SK-N-SH (cell line): ENCODE measurements at regions not wholly inside any gene's neighbourhood (a gene's known extent, or its start where the extent isn't known, plus 50 kb on each side); places are given as distances from the start of the nearest gene placed in this dataset.

Source experiments
- CTCF ChIA-PET: fragments of 300-600, 350-600 bp; formaldehyde crosslinking; extraction: SDS; loops from one replicate; lab custom pipeline; 2021; lab: Yijun Ruan, JAX
- POLR2A ChIA-PET: fragments of 350-600 bp; sonication (Branson Sonifier 250); formaldehyde crosslinking; extraction: SDS; loops from one replicate; lab custom pipeline; 2020; ENCODE audit warnings: antibody characterized with exemption, inconsistent platforms; lab: Yijun Ruan, JAX
- DNase-seq: peaks from one replicate; pipeline ENCODE4 v3.0.0; 2012
- H2AFZ ChIP-seq: fragments of 200-600 bp; sonication (generic); 2 replicates; pipeline ENCODE4 v1.8.1; 2016; ENCODE audit warnings: antibody characterized with exemption, mild to moderate bottlenecking, low read depth
- H3F3A ChIP-seq: fragments of 200-600 bp; sonication (generic); replicated peaks from 2 replicates; pipeline ENCODE3; 2016; ENCODE audit warnings: antibody characterized with exemption, mild to moderate bottlenecking; ENCODE audit not compliant: insufficient read depth
- H3K27ac ChIP-seq, 2 experiments: fragments of 200-500 bp in 1 of 2; fragments of 200-600 bp in 1 of 2; sonication (Bioruptor generic) in 1 of 2; sonication (generic), shearing (Covaris generic) in 1 of 2; 2 replicates each; pipeline versions ENCODE4 v1.5.1 to v1.6.1; 2014 to 2016; ENCODE audit warnings: low read depth in 2 of 2, inconsistent platforms in 1 of 2, low read length in 1 of 2, mild to moderate bottlenecking in 1 of 2, mixed read lengths in 1 of 2
- H3K27me3 ChIP-seq: fragments of 200-600 bp; sonication (generic), shearing (Covaris generic); 2 replicates; pipeline ENCODE4 v1.6.1; 2016; ENCODE audit warnings: mixed run types; ENCODE audit not compliant: insufficient read depth
- H3K36me3 ChIP-seq, 2 experiments: fragments of 200-500 bp in 1 of 2; fragments of 200-600 bp in 1 of 2; sonication (Bioruptor generic) in 1 of 2; sonication (generic) in 1 of 2; replicated peaks in 1 of 2; 2 replicates each; pipeline versions ENCODE3 to v1.5.1; 2014 to 2016; ENCODE audit warnings: low read length in 1 of 2, mild to moderate bottlenecking in 1 of 2; ENCODE audit not compliant: insufficient read depth in 2 of 2, control insufficient read depth in 1 of 2
- H3K4me1 ChIP-seq, 2 experiments: fragments of 200-500 bp in 1 of 2; fragments of 200-600 bp in 1 of 2; sonication (Bioruptor generic) in 1 of 2; sonication (generic), shearing (Covaris generic) in 1 of 2; 2 replicates each; pipeline versions ENCODE4 v1.5.1 to v1.6.1; 2014 to 2016; ENCODE audit warnings: low read depth in 1 of 2, low read length in 1 of 2, mixed run types in 1 of 2; ENCODE audit not compliant: insufficient read depth in 2 of 2, control insufficient read depth in 1 of 2
- H3K4me2 ChIP-seq: fragments of 200-600 bp; sonication (generic), shearing (Covaris generic); 2 replicates; pipeline ENCODE4 v1.6.1; 2017; ENCODE audit warnings: mixed run types
- H3K4me3 ChIP-seq, 2 experiments: fragments of 200-500 bp in 1 of 2; fragments of 200-600 bp in 1 of 2; sonication (Bioruptor generic) in 1 of 2; sonication (generic), shearing (Covaris generic) in 1 of 2; 2 replicates each; pipeline versions ENCODE4 v1.5.1 to v1.8.1; 2014 to 2016; ENCODE audit warnings: low read depth in 2 of 2, inconsistent platforms in 1 of 2, low read length in 1 of 2, mild to moderate bottlenecking in 1 of 2, mixed read lengths in 1 of 2, moderate library complexity in 1 of 2
- H3K79me2 ChIP-seq: fragments of 200-600 bp; sonication (generic); 2 replicates; pipeline ENCODE4 v1.8.1; 2017; ENCODE audit warnings: mild to moderate bottlenecking; ENCODE audit not compliant: insufficient read depth
- H3K9ac ChIP-seq: fragments of 200-600 bp; sonication (generic); 2 replicates; pipeline ENCODE4 v1.6.1; 2017; ENCODE audit warnings: mixed run types
- H3K9me2 ChIP-seq: fragments of 200-600 bp; sonication (generic); 2 replicates; pipeline ENCODE4 v1.6.1; 2017; ENCODE audit warnings: mixed run types
- H3K9me3 ChIP-seq: fragments of 200-600 bp; sonication (generic); 2 replicates; pipeline ENCODE4 v1.6.1; 2017; ENCODE audit warnings: mixed run types, mild to moderate bottlenecking, moderate library complexity
- H4K20me1 ChIP-seq: fragments of 200-600 bp; sonication (generic); 2 replicates; pipeline ENCODE4 v1.6.1; 2017; ENCODE audit warnings: mild to moderate bottlenecking, mixed run types; ENCODE audit not compliant: insufficient read depth
- CHD2 ChIP-seq: fragments of 150-350 bp; IDR thresholded peaks from 2 replicates; pipeline ENCODE4 v1.6.1; 2018; ENCODE audit warnings: low read length; ENCODE audit not compliant: partially characterized antibody
- ELF1 ChIP-seq: IDR thresholded peaks from 2 replicates; pipeline ENCODE4 v1.4.0; 2012
- EP300 ChIP-seq, 2 experiments: IDR thresholded peaks; 2 replicates each; pipeline versions ENCODE4 v1.4.0 to v1.6.1; 2012; ENCODE audit warnings: borderline replicate concordance in 1 of 2, low read depth in 1 of 2, low read length in 1 of 2
- EZH2phosphoT487 ChIP-seq: fragments of 200-600 bp; sonication (generic); IDR thresholded peaks from 2 replicates; pipeline ENCODE4 v1.6.1; 2017; ENCODE audit warnings: low read depth, mixed run types, mild to moderate bottlenecking, antibody characterized with exemption, moderate library complexity, borderline replicate concordance
- FOXJ3 ChIP-seq: sonication (generic); formaldehyde crosslinking; IDR thresholded peaks from 2 replicates; pipeline ENCODE4 v1.5.1; 2020; ENCODE audit warnings: mild to moderate bottlenecking, missing genetic modification reagents
- GABPA ChIP-seq: IDR thresholded peaks from 2 replicates; pipeline ENCODE4 v1.4.0; 2012; ENCODE audit warnings: low read depth, mild to moderate bottlenecking
- GATA2 ChIP-seq: sonication (generic); formaldehyde crosslinking; IDR thresholded peaks from 2 replicates; pipeline ENCODE4 v1.5.0; 2020; ENCODE audit warnings: mild to moderate bottlenecking, missing genetic modification reagents
- IRF3 ChIP-seq: fragments of 150-350 bp; IDR thresholded peaks from 2 replicates; pipeline ENCODE4 v1.6.1; 2016; ENCODE audit warnings: mild to moderate bottlenecking, low read depth, low read length
- MAX ChIP-seq: IDR thresholded peaks from 2 replicates; pipeline ENCODE4 v1.4.0; 2012; ENCODE audit warnings: low read depth
- MXI1 ChIP-seq: IDR thresholded peaks from 2 replicates; pipeline ENCODE4 v1.6.1; 2012; ENCODE audit warnings: mild to moderate bottlenecking, low read depth, low read length, improper control_type of control experiment
- NFIC ChIP-seq: IDR thresholded peaks from 2 replicates; pipeline ENCODE4 v1.4.0; 2012; ENCODE audit warnings: borderline replicate concordance
- NRF1 ChIP-seq: IDR thresholded peaks from 2 replicates; pipeline ENCODE4 v1.6.1; 2012; ENCODE audit warnings: low read depth, mild to moderate bottlenecking, low read length
- POLR2AphosphoS5 ChIP-seq: IDR thresholded peaks from 2 replicates; pipeline ENCODE4 v1.6.1; 2012; ENCODE audit warnings: low read depth, low read length
- RCOR1 ChIP-seq: fragments of 150-350 bp; IDR thresholded peaks from 2 replicates; pipeline ENCODE4 v1.6.1; 2017; ENCODE audit warnings: antibody characterized with exemption, low read length
- REST ChIP-seq: IDR thresholded peaks from 2 replicates; pipeline ENCODE4 v1.6.1; 2012; ENCODE audit warnings: mild to moderate bottlenecking, low read depth, low read length, moderate library complexity
- RFX5 ChIP-seq: IDR thresholded peaks from 2 replicates; pipeline ENCODE4 v1.6.1; 2012; ENCODE audit warnings: mild to moderate bottlenecking, improper control_type of control experiment, low read length
- SIN3A ChIP-seq: IDR thresholded peaks from 2 replicates; pipeline ENCODE4 v1.6.1; 2012; ENCODE audit warnings: low read depth, mild to moderate bottlenecking, low read length, moderate library complexity, borderline replicate concordance
- SMC3 ChIP-seq: IDR thresholded peaks from 2 replicates; pipeline ENCODE4 v1.6.1; 2012; ENCODE audit warnings: low read depth, low read length, improper control_type of control experiment
- TEAD4 ChIP-seq: IDR thresholded peaks from 2 replicates; pipeline ENCODE4 v1.4.0; 2012; ENCODE audit warnings: mild to moderate bottlenecking, borderline replicate concordance; ENCODE audit not compliant: insufficient read depth
- USF1 ChIP-seq: IDR thresholded peaks from 2 replicates; pipeline ENCODE4 v1.4.0; 2012; ENCODE audit warnings: low read depth, borderline replicate concordance
- USF2 ChIP-seq: fragments of 150-350 bp; IDR thresholded peaks from 2 replicates; pipeline ENCODE4 v1.6.1; 2017; ENCODE audit warnings: antibody characterized with exemption, low read length, low read depth, borderline replicate concordance
- WGBS: methylation state at CpG from one replicate; pipeline ENCODE4 v1.1.6; 2017; ENCODE audit warnings: low lambda C conversion rate; 5-methylcytosine and 5-hydroxymethylcytosine counted together

- TF ChIP-seq REST: no peak
- TF ChIP-seq POLR2AphosphoS5: no peak
- no peak for TF ChIP-seq GABPA
- no peak for TF ChIP-seq MAX
- no peak for TF ChIP-seq GATA2
- no peak for TF ChIP-seq FOXJ3 (CRISPR knock-in tag)
- TF ChIP-seq IRF3: no peak
- no peak for TF ChIP-seq TEAD4
- no peak for TF ChIP-seq CHD2
Observed at GRCh38 chr2:147711031-147711430, 133.8 kb upstream of the ACVR2A start (continued).

- CTCF ChIA-PET: no interaction called here
- H4K20me1 ChIP-seq: no peaks in the 10 kb centered on the region
Observed at GRCh38 chr2:147709655-147710054, 135.2 kb upstream of the ACVR2A start.

GRCh38 chr2:147703171-147703570 lies 141.7 kb upstream of the ACVR2A start:
- H3K27ac ChIP-seq: no peak overlapping the region
- H3K9me3 ChIP-seq: no peaks in the 10 kb centered on the region
- H3K4me3 ChIP-seq: no peak overlapping the region
- 5% methylated on average over 3 of the region's 3 CpGs for WGBS
- no peak overlapping the region for H2AFZ ChIP-seq
- no peaks in the 10 kb centered on the region for H3K36me3 ChIP-seq
- H3K9me2 ChIP-seq: no peaks in the 10 kb centered on the region
- no peaks in the 10 kb centered on the region for H3K4me1 ChIP-seq
- ChIA-PET POLR2A (no interaction called here), CTCF (no interaction called here)
- no peak for DNase-seq
- no peaks in the 10 kb centered on the region for H4K20me1 ChIP-seq
- H3K9ac ChIP-seq: no peak overlapping the region
- no peaks in the 10 kb centered on the region for H3K27me3 ChIP-seq
- no peaks in the 10 kb centered on the region for H3F3A ChIP-seq
- H3K4me2 ChIP-seq: no peak overlapping the region
- H3K79me2 ChIP-seq: no peaks in the 10 kb centered on the region
- TF ChIP-seq MAX (no peak), EZH2phosphoT487 (no peak), RFX5 (no peak), RCOR1 (no peak), ELF1 (no peak), SIN3A (no peak), NRF1 (no peak), USF2 (no peak), USF1 (no peak), POLR2AphosphoS5 (no peak), SMC3 (no peak), EP300 (IDR thresholded peaks at IDR 0.05; ENCODE audit: borderline replicate concordance in 1 of 2, low read depth in 1 of 2, low read length in 1 of 2) (no peak)

More at GRCh38 chr2:147709655-147710054, 135.2 kb upstream of the ACVR2A start:
- TF ChIP-seq MXI1 (no peak), FOXJ3 (CRISPR knock-in tag) (no peak), NFIC (no peak)
- Histone ChIP-seq H3K9ac (no peak overlapping the region), H3K27ac (no peak overlapping the region), H3K4me3 (no peak overlapping the region), H3K4me2 (no peak overlapping the region), H2AFZ (no peak overlapping the region), H3K9me2 (no peaks in the 10 kb centered on the region; the same call in 1 of the 2 replicates), H3K79me2 (no peaks in the 10 kb centered on the region), H3K9me3 (no peaks in the 10 kb centered on the region), H3K27me3 (no peaks in the 10 kb centered on the region), H3K36me3 (no peaks in the 10 kb centered on the region), H3K4me1 (no peaks in the 10 kb centered on the region), H3F3A (peaks cover 4% of the 10 kb centered on the region)
- no peak for DNase-seq
- POLR2A ChIA-PET: no interaction called here
